CD8-positive, alpha-beta memory T cell (primary cell): ENCODE measurements at regions not wholly inside any gene's neighbourhood (a gene's known extent, or its start where the extent isn't known, plus 50 kb on each side); places are given as distances from the start of the nearest gene placed in this dataset.

ENCODE experiments used
- CTCF ChIA-PET: fragments of 350-600 bp; sonication (Branson Sonifier 250); formaldehyde crosslinking; loops from one replicate; lab custom pipeline; 2021; ENCODE audit warnings: antibody characterized with exemption; lab: Charles Lee
- POLR2A ChIA-PET: fragments of 350-600 bp; sonication (Branson Sonifier 250); formaldehyde crosslinking; loops from one replicate; lab custom pipeline; 2021; ENCODE audit warnings: antibody characterized with exemption; lab: Charles Lee
- DNase-seq, 5 donors: peaks; one replicate each; pipeline versions ENCODE4 v3.0.0 to v3.0.0-alpha.2; 2020 to 2022; ENCODE audit warnings: mixed read lengths in 1 of 5
- H3K27ac ChIP-seq: one replicate; pipeline ENCODE4 v1.7.0; 2013; ENCODE audit warnings: low read depth, mild to moderate bottlenecking, low read length, moderate library complexity
- H3K27me3 ChIP-seq: 2 replicates; pipeline ENCODE4 v1.7.0; 2013; ENCODE audit warnings: low read length, mild to moderate bottlenecking; ENCODE audit not compliant: insufficient read depth, poor library complexity, severe bottlenecking
- H3K36me3 ChIP-seq: 2 replicates; pipeline ENCODE4 v1.7.0; 2013; ENCODE audit warnings: mild to moderate bottlenecking, low read length, moderate library complexity; ENCODE audit not compliant: insufficient read depth
- H3K4me1 ChIP-seq: 2 replicates; pipeline ENCODE4 v1.7.0; 2013; ENCODE audit warnings: mild to moderate bottlenecking, low read length, moderate library complexity; ENCODE audit not compliant: insufficient read depth
- H3K4me3 ChIP-seq: 2 replicates; pipeline ENCODE4 v1.7.0; 2013; ENCODE audit warnings: mild to moderate bottlenecking, low read length
- H3K9me3 ChIP-seq: 2 replicates; pipeline ENCODE4 v1.7.0; 2013; ENCODE audit warnings: mild to moderate bottlenecking, low read length
- H3K27ac Mint-ChIP-seq, 8 donors: one replicate each; pipeline ENCODE4 v1.8.0; 2020 to 2021; ENCODE audit warnings: mixed read lengths in 8 of 8, mild to moderate bottlenecking in 6 of 8, inconsistent platforms in 3 of 8, moderate library complexity in 3 of 8
- H3K27me3 Mint-ChIP-seq, 2 donors: one replicate each; pipeline ENCODE4 v1.8.0; 2020 to 2021; ENCODE audit warnings: mixed read lengths in 2 of 2, mild to moderate bottlenecking in 1 of 2, moderate library complexity in 1 of 2
- H3K36me3 Mint-ChIP-seq, 3 donors: one replicate each; pipeline ENCODE4 v1.8.0; 2020 to 2021; ENCODE audit warnings: mixed read lengths in 3 of 3, inconsistent platforms in 1 of 3, mild to moderate bottlenecking in 1 of 3
- H3K4me1 Mint-ChIP-seq, 3 donors: one replicate each; pipeline ENCODE4 v1.8.0; 2020 to 2021; ENCODE audit warnings: mixed read lengths in 3 of 3, inconsistent platforms in 1 of 3, mild to moderate bottlenecking in 1 of 3
- H3K4me3 Mint-ChIP-seq, 7 donors: one replicate each; pipeline ENCODE4 v1.8.0; 2020 to 2021; ENCODE audit warnings: mixed read lengths in 7 of 7, mild to moderate bottlenecking in 6 of 7, moderate library complexity in 4 of 7, inconsistent platforms in 2 of 7
- H3K9me3 Mint-ChIP-seq, 5 donors: one replicate each; pipeline ENCODE4 v1.8.0; 2020 to 2022; ENCODE audit warnings: mixed read lengths in 5 of 5, mild to moderate bottlenecking in 3 of 5, moderate library complexity in 2 of 5, inconsistent platforms in 1 of 5

GRCh38 chr9:28024676-28025075 is 451.4 kb upstream of the C9orf72 start:
- no peaks in the 10 kb centered on the region for H3K36me3 Mint-ChIP-seq
- Histone ChIP-seq H3K36me3 (no peaks in the 10 kb centered on the region), H3K4me3 (no peak overlapping the region), H3K27me3 (no peaks in the 10 kb centered on the region), H3K4me1 (no peaks in the 10 kb centered on the region), H3K9me3 (no peaks in the 10 kb centered on the region), H3K27ac (no peak overlapping the region)
- no peaks in the 10 kb centered on the region for H3K4me1 Mint-ChIP-seq
- no peak overlapping the region for H3K27ac Mint-ChIP-seq
- CTCF ChIA-PET, result no interaction called here
- no peak for DNase-seq
- no peaks in the 10 kb centered on the region for H3K27me3 Mint-ChIP-seq
- H3K9me3 Mint-ChIP-seq, result peaks cover 0 to 10% (median 3%) of the 10 kb centered on the region in 5 donors
- H3K4me3 Mint-ChIP-seq, result no peak overlapping the region
- POLR2A ChIA-PET, result no interaction called here

GRCh38 chr9:28025186-28025585 is 451.9 kb upstream of the C9orf72 start:
- Histone ChIP-seq H3K4me1 (no peaks in the 10 kb centered on the region), H3K36me3 (no peaks in the 10 kb centered on the region), H3K27ac (no peak overlapping the region), H3K4me3 (no peak overlapping the region), H3K9me3 (no peaks in the 10 kb centered on the region), H3K27me3 (no peaks in the 10 kb centered on the region)
- no peaks in the 10 kb centered on the region for H3K4me1 Mint-ChIP-seq
- H3K9me3 Mint-ChIP-seq, result peaks cover 0 to 10% (median 3%) of the 10 kb centered on the region in 5 donors
- POLR2A ChIA-PET, result no interaction called here
- no peak for DNase-seq
- no peaks in the 10 kb centered on the region for H3K27me3 Mint-ChIP-seq
- H3K36me3 Mint-ChIP-seq, result no peaks in the 10 kb centered on the region
- H3K27ac Mint-ChIP-seq, result no peak overlapping the region
- no peak overlapping the region for H3K4me3 Mint-ChIP-seq
- CTCF ChIA-PET, result no interaction called here

- no peaks in the 10 kb centered on the region for H3K36me3 Mint-ChIP-seq
- Histone ChIP-seq H3K27me3 (no peaks in the 10 kb centered on the region), H3K36me3 (no peaks in the 10 kb centered on the region), H3K9me3 (no peaks in the 10 kb centered on the region), H3K27ac (no peak overlapping the region), H3K4me3 (no peak overlapping the region), H3K4me1 (no peaks in the 10 kb centered on the region)
- H3K27me3 Mint-ChIP-seq, result no peaks in the 10 kb centered on the region
- DNase-seq, result no peak
- no peak overlapping the region for H3K27ac Mint-ChIP-seq
- peaks cover 0 to 13% (median 2%) of the 10 kb centered on the region in 5 donors for H3K9me3 Mint-ChIP-seq
- ChIA-PET CTCF (no interaction called here), POLR2A (no interaction called here)
- no peaks in the 10 kb centered on the region for H3K4me1 Mint-ChIP-seq
- no peak overlapping the region for H3K4me3 Mint-ChIP-seq
Measured at GRCh38 chr9:28031521-28032267, 458.4 kb upstream of the C9orf72 start.

GRCh38 chr9:28032268-28032590 is 458.9 kb upstream of the C9orf72 start:
- H3K4me1 Mint-ChIP-seq, result no peaks in the 10 kb centered on the region
- H3K4me3 Mint-ChIP-seq, result no peak overlapping the region
- POLR2A ChIA-PET, result no interaction called here
- Histone ChIP-seq H3K4me3 (no peak overlapping the region), H3K27ac (no peak overlapping the region), H3K9me3 (no peaks in the 10 kb centered on the region), H3K36me3 (no peaks in the 10 kb centered on the region), H3K4me1 (no peaks in the 10 kb centered on the region), H3K27me3 (no peaks in the 10 kb centered on the region)
- H3K27me3 Mint-ChIP-seq, result no peaks in the 10 kb centered on the region
- DNase-seq, result no peak
- H3K36me3 Mint-ChIP-seq, result no peaks in the 10 kb centered on the region
- peaks cover 0 to 13% (median 1%) of the 10 kb centered on the region in 5 donors for H3K9me3 Mint-ChIP-seq
- H3K27ac Mint-ChIP-seq, result no peak overlapping the region
- CTCF ChIA-PET, result no interaction called here

- H3K9me3 Mint-ChIP-seq, result peaks cover 0 to 13% (median 3%) of the 10 kb centered on the region in 5 donors
- Histone ChIP-seq H3K9me3 (no peaks in the 10 kb centered on the region), H3K4me3 (no peak overlapping the region), H3K27ac (no peak overlapping the region), H3K36me3 (no peaks in the 10 kb centered on the region), H3K4me1 (no peaks in the 10 kb centered on the region), H3K27me3 (no peaks in the 10 kb centered on the region)
- CTCF ChIA-PET, result no interaction called here
- DNase-seq, result no peak
- no peaks in the 10 kb centered on the region for H3K27me3 Mint-ChIP-seq
- H3K27ac Mint-ChIP-seq, result no peak overlapping the region
- POLR2A ChIA-PET, result no interaction called here
- H3K4me1 Mint-ChIP-seq, result no peaks in the 10 kb centered on the region
- H3K36me3 Mint-ChIP-seq, result no peaks in the 10 kb centered on the region
- H3K4me3 Mint-ChIP-seq, result no peak overlapping the region
Measured at GRCh38 chr9:28034242-28034641, 461.0 kb upstream of the C9orf72 start.

- Histone ChIP-seq H3K27ac (no peak overlapping the region), H3K27me3 (no peaks in the 10 kb centered on the region), H3K9me3 (no peaks in the 10 kb centered on the region), H3K4me3 (no peak overlapping the region), H3K4me1 (no peaks in the 10 kb centered on the region), H3K36me3 (no peaks in the 10 kb centered on the region)
- no peaks in the 10 kb centered on the region for H3K36me3 Mint-ChIP-seq
- CTCF ChIA-PET, result no interaction called here
- H3K27me3 Mint-ChIP-seq, result no peaks in the 10 kb centered on the region
- H3K27ac Mint-ChIP-seq, result no peak overlapping the region
- no peaks in the 10 kb centered on the region for H3K4me1 Mint-ChIP-seq
- no peak overlapping the region for H3K4me3 Mint-ChIP-seq
- DNase-seq, result no peak
- POLR2A ChIA-PET, result no interaction called here
- H3K9me3 Mint-ChIP-seq, result peaks cover 0 to 16% (median 3%) of the 10 kb centered on the region in 5 donors
Measured at GRCh38 chr9:28037968-28038367, 464.7 kb upstream of the C9orf72 start.

- H3K36me3 Mint-ChIP-seq, result no peaks in the 10 kb centered on the region
- no peaks in the 10 kb centered on the region for H3K36me3 ChIP-seq
- H3K4me3 ChIP-seq, result no peak overlapping the region
- H3K27ac ChIP-seq, result no peak overlapping the region
- no peaks in the 10 kb centered on the region for H3K4me1 Mint-ChIP-seq
- H3K27me3 Mint-ChIP-seq, result no peaks in the 10 kb centered on the region
- CTCF ChIA-PET, result no interaction called here
- no peak for DNase-seq
- H3K4me3 Mint-ChIP-seq, result no peak overlapping the region
- H3K27me3 ChIP-seq, result no peaks in the 10 kb centered on the region
- H3K4me1 ChIP-seq, result no peaks in the 10 kb centered on the region
- no peak overlapping the region for H3K27ac Mint-ChIP-seq
- peaks cover 0 to 4% (median 2%) of the 10 kb centered on the region in 5 donors for H3K9me3 Mint-ChIP-seq
- POLR2A ChIA-PET, result no interaction called here
- no peaks in the 10 kb centered on the region for H3K9me3 ChIP-seq
Measured at GRCh38 chr9:28045051-28045450, 471.8 kb upstream of the C9orf72 start.

- POLR2A ChIA-PET, result no interaction called here
- CTCF ChIA-PET, result no interaction called here
- H3K9me3 Mint-ChIP-seq, result peaks cover 0 to 4% (median 0%) of the 10 kb centered on the region in 5 donors
Measured at GRCh38 chr9:28050046-28050445, 476.8 kb upstream of the C9orf72 start.

More at GRCh38 chr9:28050046-28050445, 476.8 kb upstream of the C9orf72 start:
- Histone ChIP-seq H3K4me1 (no peaks in the 10 kb centered on the region), H3K27me3 (no peaks in the 10 kb centered on the region), H3K27ac (no peak overlapping the region), H3K9me3 (no peaks in the 10 kb centered on the region), H3K36me3 (no peaks in the 10 kb centered on the region), H3K4me3 (no peak overlapping the region)
- no peak overlapping the region for H3K27ac Mint-ChIP-seq
- no peaks in the 10 kb centered on the region for H3K36me3 Mint-ChIP-seq
- H3K4me1 Mint-ChIP-seq, result no peaks in the 10 kb centered on the region
- H3K27me3 Mint-ChIP-seq, result no peaks in the 10 kb centered on the region
- no peak for DNase-seq
- no peak overlapping the region for H3K4me3 Mint-ChIP-seq
